GM12891 (cell line): ENCODE measurements at regions not wholly inside any gene's neighbourhood (a gene's known extent, or its start where the extent isn't known, plus 50 kb on each side); places are given as distances from the start of the nearest gene placed in this dataset.
"Not testable (repeated sequence)": the region's sequence is repeated elsewhere in the genome, so short reads cannot be mapped to it uniquely, and the experiment has no call there.

ENCODE experiments used
- DNase-seq: peaks from one replicate; pipeline ENCODE4 v3.0.0; 2011; ENCODE audit warnings: low spot score; ENCODE audit not compliant: insufficient read length
- FAIRE-seq: peaks from 2 replicates; lab custom pipeline; 2011; peaks lifted over from hg19 to GRCh38; lab: Jason Lieb, UNC
- PAX5 ChIP-seq: IDR thresholded peaks from 2 replicates; pipeline ENCODE4 v1.6.1; 2011; ENCODE audit warnings: low read length, moderate library complexity, mild to moderate bottlenecking; ENCODE audit not compliant: insufficient read depth, severe bottlenecking
- POLR2A ChIP-seq: IDR thresholded peaks from 2 replicates; pipeline ENCODE4 v1.6.1; 2011; ENCODE audit warnings: low read depth, low read length, control low read depth
- POLR2AphosphoS5 ChIP-seq: IDR thresholded peaks from 2 replicates; pipeline ENCODE4 v1.6.1; 2011; ENCODE audit warnings: low read depth, low read length, control low read depth
- POU2F2 ChIP-seq: IDR thresholded peaks from 2 replicates; pipeline ENCODE4 v1.6.1; 2011; ENCODE audit warnings: low read depth, mild to moderate bottlenecking, control low read depth, low read length, moderate library complexity
- SPI1 ChIP-seq: IDR thresholded peaks from 2 replicates; pipeline ENCODE4 v1.6.1; 2011; ENCODE audit warnings: low read depth, low read length, control low read depth
- TAF1 ChIP-seq: IDR thresholded peaks from 2 replicates; pipeline ENCODE4 v1.6.1; 2011; ENCODE audit warnings: low read depth, low read length, control low read depth

DNA sequence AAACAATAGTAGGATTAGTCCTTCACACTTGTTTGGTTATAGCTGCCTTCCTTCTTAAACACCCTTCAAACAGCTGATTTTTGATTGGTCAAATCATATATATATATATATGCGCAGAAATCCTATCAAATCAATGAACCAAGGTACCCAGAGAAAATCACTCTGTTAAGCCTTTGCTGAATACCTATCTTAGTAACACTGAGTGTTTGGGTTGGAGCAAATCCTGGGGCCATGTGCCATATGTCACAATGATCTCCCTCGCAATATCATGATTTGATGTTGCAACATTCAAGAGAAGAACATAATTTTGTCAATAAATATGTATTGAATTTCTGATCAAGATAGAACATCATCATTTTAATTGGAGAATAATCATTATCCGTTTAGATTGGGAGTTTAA lies 795.6 kb downstream of the REEP3 start:
- TF ChIP-seq PAX5 (no peak), POLR2AphosphoS5 (no peak), TAF1 (no peak), POLR2A (no peak), SPI1 (no peak), POU2F2 (no peak)
- no peak for FAIRE-seq
- DNase-seq = no peak

DNA sequence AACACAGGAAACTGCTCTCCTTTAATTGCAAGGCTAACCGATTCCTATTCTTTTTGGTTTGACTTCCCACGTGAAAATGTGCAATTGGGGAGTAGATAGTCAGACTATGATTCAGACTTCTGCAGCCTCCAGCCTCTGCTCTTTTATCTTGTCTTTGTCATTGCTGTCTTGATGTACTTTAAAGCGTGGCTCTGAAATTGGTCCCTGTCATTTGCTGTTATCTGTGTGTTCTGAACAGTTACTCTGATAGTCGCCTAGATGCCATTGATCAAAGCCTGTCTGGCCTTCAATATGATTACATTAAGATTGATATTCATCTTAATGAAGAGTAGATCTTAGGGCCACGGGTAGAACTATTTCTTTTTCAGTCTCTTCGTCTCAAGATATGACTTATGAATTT lies 799.2 kb downstream of the REEP3 start:
- no peak for DNase-seq
- FAIRE-seq = no peak
- TF ChIP-seq PAX5 (no peak), POLR2A (no peak), POU2F2 (no peak), SPI1 (no peak), TAF1 (no peak), POLR2AphosphoS5 (no peak)

DNA sequence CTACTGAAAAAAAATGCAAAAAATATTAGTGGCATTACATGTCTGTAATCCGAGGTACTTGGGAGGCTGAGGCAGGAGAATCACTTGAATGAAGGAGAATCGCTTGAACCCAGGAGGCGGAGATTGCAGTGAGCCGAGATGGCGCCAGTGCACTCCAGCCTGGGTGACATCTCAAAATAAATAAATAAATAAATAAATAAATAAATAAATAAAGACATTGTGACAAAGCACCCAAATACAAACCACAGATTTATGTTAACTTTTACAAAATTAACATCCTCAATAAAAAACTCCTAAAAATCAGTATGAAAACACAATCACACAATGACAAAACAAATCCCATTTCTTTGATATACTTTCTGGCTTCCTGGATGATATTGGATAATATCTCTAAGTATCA lies 808.3 kb downstream of the REEP3 start:
- FAIRE-seq (no peak), DNase-seq (no peak)
- no peak for TF ChIP-seq PAX5
- TF ChIP-seq SPI1 = no peak
- TF ChIP-seq POLR2AphosphoS5 = no peak
- TF ChIP-seq POLR2A = no peak
- TF ChIP-seq POU2F2 = no peak
- TF ChIP-seq TAF1 = no peak

DNA sequence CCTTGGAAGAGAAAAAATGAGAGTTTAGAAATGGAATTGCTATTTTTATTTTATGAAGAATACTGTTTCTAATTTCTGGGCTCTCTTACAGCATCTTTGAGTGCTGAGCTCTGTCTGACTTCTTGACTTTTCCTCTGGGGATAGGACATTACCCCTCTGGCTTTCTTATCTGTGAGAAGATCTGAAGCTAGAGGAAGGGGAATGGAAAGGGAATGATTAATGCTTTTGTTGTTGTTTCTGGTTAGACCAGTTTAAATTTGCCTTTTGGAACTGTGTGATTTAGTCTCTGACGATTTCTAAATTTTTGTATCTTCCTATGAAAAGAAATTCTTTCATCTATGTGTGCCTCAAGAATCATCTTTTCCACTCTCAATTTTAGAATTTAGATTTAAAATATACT lies 811.4 kb downstream of the REEP3 start:
- DNase-seq (no peak), FAIRE-seq (no peak)
- TF ChIP-seq POU2F2 = no peak
- TF ChIP-seq POLR2AphosphoS5 = no peak
- no peak for TF ChIP-seq POLR2A
- TF ChIP-seq PAX5 = no peak
- TF ChIP-seq SPI1 = no peak
- TF ChIP-seq TAF1 = no peak

DNA sequence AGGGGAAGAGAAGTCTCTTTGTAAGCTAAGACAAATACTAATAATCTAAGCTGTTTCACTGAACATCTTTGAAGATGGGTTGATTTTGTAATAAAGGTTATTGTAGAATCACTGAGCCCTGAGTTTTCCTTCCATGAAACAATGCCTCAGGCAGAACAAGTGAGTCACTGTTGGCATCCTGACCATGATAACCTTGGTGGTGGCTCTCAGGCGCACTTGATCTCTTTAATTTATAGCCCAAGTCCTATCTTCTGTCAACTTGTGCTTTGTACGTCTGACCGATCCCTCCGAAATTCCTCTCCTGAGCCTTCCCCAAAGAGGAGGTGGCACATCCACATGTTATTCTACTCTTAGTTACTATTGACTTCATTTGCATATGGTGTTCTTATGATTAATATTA lies 812.9 kb downstream of the REEP3 start:
- TF ChIP-seq POLR2A (no peak), TAF1 (no peak), SPI1 (no peak), POU2F2 (no peak), PAX5 (no peak), POLR2AphosphoS5 (no peak)
- no peak for FAIRE-seq
- no peak for DNase-seq

DNA sequence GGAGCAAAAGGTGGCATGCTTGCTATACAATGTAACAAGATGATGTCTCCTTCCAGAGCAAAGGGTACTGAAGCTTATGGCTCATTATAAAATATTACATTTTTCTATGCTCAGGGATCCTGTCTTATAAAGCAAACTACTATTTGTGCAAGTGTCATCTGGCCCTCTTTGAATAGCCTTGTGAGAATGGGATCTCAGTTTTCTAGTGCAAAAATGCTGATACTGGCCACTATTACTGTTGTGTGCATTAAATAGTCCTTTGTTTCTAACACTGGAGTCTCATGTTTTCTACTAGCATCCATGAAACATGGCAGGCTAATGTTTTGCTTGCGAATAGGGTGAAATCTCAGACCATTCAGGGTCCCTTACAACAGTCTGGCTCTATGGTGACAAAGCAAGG lies 823.0 kb downstream of the REEP3 start:
- DNase-seq (no peak), FAIRE-seq (no peak)
- TF ChIP-seq POU2F2 (no peak), SPI1 (no peak), POLR2A (no peak), TAF1 (no peak), PAX5 (no peak), POLR2AphosphoS5 (no peak)

DNA sequence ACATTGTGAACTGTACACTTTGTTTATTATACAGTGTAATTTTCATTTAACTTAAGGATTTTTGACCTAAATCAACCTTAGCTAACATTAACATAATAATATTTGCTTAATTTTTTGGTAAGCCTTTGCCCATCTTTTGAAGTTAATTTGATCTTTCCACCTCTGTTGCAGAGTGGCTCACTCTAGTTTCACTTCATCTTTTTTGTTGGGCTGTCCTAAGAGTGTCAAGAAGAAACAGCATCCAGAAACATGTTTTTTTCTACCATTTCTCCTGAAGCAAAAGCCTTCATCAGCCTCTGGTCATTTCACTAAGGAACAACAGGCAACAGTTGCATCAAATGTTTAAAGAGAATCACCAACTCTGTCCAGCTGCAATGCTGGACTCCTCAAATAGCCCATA lies 824.7 kb downstream of the REEP3 start:
- no peak for DNase-seq
- peak; percentile 80 for TF ChIP-seq SPI1
- no peak for TF ChIP-seq TAF1
- FAIRE-seq = no peak

DNA sequence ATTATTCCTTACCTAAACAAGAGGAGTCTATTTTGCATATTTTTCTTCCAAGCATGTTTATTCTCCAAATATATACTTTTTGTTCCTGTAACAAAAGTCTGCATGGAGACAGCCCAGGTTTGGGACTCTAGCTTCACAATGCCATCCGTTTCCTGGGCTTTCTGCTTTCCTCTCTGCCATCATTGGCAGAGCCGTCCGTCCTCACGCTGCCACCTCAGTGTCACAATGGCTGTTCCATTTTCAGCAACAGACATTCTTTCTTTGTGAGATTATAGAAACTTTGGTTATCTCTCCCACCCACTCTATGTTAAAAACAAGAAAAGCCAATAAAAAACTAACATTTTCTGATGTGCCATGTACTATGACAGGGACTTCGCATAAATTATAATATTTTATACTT lies 825.2 kb downstream of the REEP3 start:
- TF ChIP-seq SPI1 (no peak), POLR2A (no peak), POLR2AphosphoS5 (no peak), TAF1 (no peak), POU2F2 (no peak), PAX5 (no peak)
- FAIRE-seq = no peak
- no peak for DNase-seq

DNA sequence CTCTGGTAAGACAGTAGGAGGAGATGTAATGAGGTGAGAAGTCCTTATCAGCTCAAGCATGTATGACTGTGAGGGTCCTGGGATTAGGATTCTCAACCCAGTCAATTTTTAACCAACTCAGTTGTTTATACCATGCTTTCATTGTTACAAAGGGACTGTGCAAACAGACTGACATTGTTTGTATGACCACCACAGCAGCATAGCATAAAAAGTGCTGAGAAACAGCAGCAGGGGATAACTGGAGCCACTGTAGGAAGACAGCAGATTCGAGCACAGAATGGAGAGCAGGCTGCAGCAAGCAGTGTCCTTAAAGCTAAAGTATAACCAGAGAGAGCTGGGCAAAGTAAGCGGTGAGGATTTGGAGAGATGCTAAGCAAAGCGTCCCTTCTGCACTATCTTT lies 829.5 kb downstream of the REEP3 start:
- TF ChIP-seq SPI1 (no peak), POU2F2 (no peak), TAF1 (no peak), POLR2A (no peak), POLR2AphosphoS5 (no peak), PAX5 (no peak)
- DNase-seq (no peak), FAIRE-seq (no peak)

DNA sequence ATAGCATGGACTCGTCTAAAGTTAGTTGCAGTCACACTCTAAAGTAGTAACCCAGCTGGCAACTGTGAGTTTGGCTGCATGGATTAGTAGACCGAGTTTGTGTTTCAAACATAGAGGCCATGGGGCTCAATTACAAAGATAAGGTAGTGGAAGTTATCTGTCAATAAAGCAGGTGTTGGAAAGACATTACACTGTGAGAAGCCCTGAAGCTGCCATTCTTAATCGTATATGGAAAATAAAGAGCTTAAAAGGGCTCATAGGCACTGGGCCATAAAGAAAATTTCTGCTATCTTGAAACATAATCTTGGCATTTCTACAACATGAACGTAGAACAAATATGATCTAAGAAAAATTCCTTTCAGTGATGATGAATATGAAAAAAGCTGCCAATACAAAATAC lies 837.7 kb downstream of the REEP3 start:
- no peak for TF ChIP-seq SPI1
- no peak for TF ChIP-seq PAX5
- TF ChIP-seq POU2F2 = no peak
- no peak for TF ChIP-seq TAF1
- no peak for TF ChIP-seq POLR2AphosphoS5
- TF ChIP-seq POLR2A = no peak
- FAIRE-seq = no peak

DNA sequence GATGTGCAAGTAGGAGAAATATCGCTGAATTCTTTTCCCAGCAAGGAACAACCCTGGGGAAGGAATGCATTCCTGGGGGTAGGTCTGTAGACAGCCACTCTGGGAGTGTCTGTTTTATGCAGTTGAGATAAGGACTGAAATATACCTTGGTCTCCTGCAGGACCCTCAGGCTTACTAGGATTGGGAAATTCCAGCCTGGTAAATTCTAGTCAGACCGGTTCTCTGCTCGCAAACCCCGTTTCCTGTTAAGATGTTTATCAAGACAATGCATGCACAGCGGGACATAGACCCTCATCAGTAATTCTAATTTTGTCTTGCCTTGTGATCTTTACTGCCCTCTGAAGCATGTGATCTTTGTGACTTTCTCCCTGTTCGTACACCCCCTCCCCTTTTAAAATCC lies 839.0 kb downstream of the REEP3 start:
- FAIRE-seq, DNase-seq: not testable (repeated sequence)

More for the DNA sequence above, 837.7 kb downstream of the REEP3 start:
- DNase-seq = no peak
